ENCODE measurements at regions not wholly inside any gene's neighbourhood (a gene's known extent, or its start where the extent isn't known, plus 50 kb on each side); places are given as distances from the start of the nearest gene placed in this dataset.

DNA sequence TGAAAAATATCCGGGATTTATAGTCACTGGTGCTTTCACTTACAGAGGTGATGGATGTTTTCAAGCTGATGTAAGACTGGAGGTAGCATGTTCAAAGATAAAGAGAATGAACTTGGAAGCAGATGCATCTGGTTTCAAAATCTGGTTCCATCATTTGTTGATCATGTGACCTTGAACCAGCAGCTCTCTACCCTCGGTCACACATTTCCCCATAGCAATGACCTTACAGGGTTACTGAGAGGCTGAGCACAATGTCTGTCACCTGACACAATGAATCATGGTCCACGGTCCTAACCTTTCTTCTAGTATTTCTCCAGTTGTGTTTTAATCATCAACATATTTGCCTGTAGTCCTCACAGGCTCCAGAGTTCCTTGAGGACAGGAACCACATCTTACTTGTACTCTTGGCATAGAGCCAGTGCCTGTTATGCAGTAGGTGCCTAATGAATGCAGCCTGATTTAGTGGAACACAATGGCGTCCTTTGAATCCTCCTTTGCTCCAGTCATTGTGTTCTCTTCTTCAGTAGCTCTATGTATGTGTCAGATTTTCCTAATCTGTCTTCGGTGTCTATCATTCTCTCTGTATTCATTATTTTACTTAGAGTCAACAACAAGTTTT lies 667.3 kb downstream of the PTPRU start:
- no peak for DNase-seq

DNA sequence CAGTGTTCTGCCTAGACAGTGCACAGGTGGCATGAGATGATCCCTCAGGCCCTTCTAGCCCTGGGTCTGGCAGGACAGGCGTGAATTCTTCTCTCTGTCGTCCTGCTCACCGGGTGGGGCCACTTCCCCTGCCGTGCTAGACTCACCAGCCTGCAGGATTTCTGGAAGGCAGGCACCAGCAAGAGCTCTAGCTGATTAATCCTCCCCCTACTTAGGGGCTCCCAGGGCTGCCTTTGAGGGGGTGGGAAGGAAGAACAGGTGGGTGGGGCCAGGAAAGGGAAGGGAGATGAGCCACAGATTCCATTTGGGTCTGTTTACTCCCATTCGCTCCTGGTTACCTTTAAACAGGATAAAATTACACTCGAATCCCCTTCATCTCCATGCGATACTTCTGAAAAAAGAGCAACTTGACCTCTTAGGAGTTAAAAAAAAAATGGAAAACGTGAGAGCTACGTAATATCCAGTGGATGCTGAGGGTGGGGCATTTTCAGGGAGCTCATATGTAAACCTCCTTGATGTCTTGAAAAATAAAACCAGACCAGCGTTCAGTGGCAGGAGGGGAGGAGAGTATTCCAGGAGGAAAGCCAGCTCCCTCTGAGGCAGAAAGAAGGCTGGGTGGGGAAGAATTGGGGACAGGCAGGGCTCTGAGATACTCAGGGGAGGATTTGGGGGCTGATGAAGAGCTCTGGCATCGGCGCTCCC lies 665.5 kb downstream of the PTPRU start:
- DNase-seq = no peak

DNA sequence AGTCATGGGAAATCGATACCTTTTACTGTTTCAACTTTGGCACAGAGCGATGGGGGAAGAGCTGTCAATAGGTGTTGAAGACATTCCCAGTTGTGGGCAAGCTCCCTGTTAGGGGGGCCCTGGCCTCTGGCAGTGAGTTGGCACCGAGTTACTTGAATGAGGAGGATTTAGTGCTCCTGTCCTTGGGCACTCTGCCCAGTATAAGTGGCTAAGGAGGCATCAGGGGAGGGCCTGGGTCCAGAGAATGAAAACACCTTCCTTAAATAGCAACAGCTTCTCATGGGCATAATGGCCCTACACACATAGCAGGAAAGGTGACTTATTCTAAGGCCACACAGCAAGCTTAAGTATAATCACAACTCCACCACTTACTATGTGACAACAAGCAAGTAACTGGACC lies 664.4 kb downstream of the PTPRU start:
- no peak for DNase-seq

DNA sequence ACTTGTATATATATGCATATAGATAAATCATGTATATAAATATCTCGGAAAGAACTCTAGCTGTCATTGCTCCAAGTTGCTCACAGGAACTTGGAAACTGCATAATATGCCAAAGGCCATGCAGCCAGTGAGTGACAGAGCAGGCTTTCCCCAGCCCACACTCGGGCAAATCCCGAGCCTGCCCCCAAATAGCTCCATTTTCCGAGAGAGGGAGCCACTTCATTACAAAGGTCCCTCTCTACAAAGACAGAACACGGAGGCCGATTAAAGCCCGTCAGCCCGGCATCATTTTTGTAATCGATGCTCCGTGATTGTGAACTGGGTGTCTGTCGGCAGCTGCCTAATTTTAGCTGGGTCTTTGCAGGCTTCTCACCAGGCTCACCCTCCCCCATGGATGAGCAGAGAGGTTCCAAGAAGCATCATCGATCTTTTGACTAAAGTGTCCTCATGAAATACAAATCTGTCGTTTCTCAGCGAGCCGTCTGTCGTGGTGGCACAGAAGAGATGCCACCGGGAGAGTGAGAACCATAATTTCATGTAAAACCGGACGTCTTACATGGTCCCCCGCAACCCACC lies 663.9 kb downstream of the PTPRU start:
- DNase-seq = no peak

DNA sequence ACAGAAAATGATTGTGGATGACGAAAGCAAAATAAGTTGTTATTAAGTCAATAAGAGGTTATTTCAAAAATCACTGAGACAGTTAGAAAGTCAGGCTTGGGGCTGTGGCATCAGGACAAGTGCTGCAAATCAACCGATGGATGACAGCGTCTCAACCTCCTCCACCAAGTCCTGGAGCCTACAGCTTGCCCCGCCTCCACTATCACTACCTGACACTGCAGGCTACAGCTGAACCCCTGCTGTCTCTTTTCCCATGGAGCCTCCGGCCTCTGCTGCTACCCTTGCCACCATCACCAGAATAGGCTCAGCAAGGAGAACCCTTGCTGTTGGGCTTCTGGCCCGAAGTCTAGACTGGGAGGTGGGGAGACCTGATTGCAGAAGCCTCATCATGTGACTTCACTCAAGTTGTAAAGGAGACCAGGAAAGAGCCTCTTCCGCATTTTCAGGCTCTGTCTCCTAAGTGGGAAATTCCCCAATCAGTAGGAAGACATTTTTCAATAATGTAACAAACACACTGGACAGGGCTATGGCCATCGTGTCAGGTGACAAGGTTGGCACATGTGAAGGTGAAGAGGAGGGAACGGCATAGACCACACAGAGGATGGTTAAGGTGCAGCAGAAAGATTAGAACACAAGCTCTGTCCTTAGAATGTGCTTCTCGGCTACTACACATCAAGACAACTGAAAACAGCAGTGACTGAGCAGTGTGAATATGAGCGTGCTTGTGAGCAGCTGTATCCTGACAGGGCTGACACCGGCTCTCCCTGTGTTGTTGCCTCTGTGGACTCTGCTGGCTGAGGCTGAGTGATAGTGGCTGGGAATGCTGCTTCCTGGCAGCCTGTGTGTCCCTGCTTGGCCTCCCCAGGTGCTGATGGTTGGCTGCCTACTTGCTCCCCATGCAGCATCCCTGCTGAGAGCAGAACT lies 660.7 kb downstream of the PTPRU start:
- no peak for DNase-seq

DNA sequence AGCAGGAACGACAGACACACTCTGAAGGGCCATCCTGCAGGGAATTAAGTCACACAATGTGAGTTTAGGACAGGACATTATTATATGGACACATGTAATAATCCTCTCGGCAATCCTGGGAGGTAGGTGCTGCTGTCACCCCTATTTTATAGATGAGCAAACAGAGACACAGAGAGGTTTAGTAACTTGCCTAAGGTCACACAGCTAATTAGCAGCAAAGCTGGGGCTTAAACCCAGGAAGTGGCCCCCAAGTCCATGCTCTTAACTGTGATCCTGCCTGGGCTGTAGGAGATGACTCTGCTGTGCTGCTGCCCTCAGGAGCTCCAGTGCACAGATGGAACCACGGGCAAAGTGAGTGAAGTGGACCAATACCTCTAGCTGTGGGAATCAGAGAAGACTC lies 660.0 kb downstream of the PTPRU start:
- DNase-seq = no peak

DNA sequence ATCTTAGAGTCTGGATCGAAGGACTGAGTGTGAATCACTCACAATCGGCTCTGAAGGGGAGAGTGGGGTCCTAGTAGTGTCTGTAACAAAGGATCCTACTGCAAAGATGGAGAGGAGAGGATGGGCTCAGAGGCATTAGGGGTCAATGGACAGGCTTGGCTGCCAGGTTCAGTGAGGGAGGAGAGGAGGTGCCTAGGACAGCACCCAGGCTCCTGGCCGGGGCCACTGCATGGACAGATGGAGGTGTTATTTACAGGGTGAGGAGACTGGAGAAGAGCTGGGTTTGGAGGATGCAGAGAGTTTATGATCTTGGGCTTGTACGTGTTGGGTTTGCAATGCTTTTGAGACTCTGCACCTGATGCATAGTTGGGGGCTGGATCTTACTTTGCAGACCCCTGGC lies 658.9 kb downstream of the PTPRU start:
- DNase-seq = no peak

DNA sequence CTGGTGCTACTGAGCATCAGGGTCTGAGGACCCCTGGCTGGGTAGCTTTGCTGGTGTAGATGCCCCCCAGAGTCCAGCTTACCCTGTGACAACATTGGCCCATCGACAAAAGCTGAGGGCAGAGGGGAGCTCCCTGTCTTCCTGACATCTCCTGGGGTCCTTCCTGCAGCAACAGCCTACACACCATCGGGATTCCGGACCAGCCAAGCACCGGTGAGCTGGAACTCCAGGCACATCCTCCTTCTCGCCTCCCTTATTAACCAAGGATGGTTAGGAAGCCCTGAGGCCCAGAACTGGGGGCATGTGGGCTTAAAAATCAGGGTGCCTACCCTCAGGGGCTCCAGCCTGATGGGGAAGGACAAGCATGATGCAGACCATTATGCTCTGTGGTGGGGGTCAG lies 658.0 kb downstream of the PTPRU start:
- no peak for DNase-seq

DNA sequence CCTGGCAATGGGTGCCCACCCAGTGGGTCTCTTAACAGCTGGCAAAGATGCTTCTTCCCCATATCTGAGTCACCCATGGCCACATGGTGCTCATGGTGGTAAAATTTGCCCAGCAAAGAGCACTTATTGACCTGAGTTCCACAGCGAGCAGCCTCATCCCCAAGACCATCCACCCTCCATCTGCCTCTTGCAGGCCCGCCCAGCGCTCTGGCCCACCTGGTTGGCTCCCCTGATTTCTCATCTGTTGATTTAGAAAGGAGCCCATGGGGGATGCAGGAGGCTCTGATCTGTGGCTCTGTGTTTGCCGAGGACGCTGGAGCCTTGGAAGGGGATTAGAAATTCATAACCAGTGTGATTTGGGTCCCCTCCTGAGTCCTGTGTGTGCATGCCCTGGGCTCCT lies 657.5 kb downstream of the PTPRU start:
- no peak for DNase-seq

DNA sequence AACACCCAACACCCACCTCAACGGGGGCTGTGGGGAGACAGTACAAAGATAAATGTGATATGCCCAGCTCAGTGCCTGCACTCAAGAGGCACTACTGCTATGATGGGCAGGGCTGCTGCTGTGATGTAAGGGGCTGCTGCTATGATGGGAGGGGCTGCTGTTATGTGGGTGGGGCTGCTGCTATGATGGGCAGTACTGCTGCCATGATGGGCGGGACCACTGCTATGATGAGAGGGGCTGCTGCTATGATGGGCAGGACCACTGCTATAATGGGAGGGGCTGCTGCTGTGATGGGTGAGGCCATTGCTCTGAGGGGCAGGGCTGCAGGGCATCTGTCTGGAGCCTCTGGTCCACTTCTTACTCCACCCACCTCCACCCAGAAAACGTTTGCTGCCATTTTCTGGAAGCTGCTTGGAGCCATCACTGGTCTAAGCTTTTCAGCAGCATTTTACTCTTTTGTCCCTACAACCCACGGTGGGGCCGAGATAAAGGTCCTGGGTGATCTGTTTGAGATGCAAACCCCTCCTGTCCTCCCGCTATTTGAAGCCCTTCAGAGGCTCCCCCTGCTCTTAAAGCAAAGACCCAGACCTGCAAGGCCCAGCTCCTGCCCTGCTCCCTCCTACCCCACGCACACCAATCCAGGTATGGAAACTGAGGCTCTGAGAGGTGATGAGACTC lies 656.9 kb downstream of the PTPRU start:
- DNase-seq = no peak

DNA sequence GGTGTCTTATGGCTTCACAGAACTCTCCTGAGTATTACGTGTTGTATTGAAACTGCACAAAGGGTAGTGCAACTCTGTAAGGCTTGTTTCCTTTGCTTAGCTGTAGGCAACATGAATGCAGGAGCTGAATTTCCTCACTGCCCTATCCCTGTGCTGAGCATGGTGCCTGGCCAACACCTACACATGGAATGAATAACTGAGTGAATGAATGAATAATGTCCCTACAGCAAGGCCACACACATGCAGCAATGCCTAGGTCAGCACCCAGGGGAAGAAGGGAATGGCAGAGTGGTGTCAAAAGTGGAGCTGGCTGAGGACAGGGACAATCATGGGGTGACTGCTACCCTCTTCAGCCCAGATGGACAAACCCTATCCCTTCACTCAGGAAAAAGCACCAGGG lies 655.9 kb downstream of the PTPRU start:
- DNase-seq = no peak

DNA sequence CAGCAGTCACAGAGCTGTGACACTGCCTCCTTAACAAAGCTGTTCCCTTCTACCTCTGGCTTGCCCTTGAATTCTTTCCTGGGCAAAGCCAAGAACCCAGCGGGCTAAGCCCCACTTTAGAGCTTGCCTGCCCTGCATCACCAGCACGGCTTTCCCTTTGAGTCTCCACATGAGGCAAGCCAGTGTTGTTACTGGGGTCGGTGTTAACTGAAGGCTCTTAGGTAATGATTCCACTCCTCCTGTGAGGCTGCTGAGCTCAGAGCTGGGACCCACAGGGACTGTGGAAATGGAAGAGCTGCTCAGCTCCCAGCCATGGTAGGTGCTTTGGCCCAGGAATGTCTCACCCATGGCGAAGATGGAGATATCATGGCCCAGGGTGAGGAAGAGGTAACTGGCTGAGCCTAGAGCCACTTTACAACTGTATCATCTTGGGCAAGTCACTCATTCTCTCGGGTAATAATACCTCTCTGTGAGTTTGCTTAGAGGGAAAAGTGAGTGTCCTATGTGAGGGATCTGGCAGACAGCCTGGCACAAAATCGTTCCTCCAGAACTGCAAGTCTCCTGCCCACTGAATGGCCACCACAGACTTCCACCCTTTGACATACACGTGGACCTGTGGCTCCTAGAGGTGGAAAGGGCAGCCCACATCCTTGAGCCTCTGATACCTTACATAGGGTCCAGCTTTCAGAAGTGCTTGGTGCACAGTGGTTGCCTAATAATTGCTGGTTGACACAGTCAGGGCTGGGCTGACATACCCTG lies 654.1 kb downstream of the PTPRU start:
- no peak for DNase-seq

DNA sequence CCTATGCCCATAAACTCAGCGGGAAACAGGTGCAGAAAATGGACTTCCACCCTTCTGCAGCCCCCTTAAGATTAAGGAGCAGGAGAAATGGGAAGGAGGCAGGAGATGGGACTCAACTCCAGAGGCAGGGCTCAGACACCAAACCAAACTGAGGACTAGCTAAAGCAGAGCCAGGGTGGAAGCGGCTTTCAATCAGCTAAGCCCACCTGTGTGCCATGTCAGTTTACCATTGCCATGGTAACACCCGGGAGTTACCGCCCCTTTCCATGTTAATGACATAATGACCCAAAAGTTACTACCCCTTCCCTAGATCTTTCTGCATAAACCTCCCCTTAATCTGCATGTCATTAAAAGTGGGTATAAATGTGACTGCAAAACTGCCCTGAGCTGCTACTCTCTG lies 653.5 kb downstream of the PTPRU start:
- no peak for DNase-seq

DNA sequence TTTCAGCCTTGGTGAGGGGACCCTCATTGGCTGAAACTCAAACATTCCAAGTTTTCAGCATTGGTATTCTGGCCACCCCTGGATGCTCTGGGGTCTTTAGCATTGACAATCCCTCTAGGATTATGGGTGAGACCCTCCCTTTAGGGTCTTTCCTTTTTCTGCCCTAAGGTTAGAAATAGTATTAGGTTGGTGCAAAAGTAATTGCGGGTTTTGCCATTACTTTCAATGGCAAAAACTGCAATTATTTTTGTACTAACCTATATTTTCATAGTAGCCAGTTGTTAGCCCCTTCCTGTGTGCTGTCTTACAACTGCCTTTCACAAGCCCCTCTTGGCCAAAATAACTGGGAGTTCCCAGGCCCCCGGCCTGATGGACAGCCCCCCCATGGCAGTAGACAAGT lies 648.4 kb downstream of the PTPRU start:
- DNase-seq = no peak

DNA sequence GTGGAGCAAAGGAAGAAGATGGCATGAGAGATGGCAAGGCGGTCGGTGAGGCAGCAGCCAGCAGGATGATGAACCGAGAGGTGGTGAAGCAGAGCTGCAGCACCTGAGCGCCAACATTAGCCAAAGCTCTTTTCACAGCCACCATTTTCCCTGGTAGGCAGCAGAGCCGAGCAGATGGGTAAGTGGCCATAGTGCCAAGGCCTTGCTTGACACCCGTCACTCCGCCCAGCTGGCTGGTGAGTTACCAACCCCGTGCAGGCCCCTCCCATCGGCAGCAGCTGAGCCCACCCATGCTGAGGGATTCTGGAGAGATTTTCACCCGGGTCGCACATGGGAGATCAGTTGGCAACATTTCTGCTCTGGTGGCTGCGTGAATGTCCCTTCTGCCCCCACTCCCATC lies 647.7 kb downstream of the PTPRU start:
- no peak for DNase-seq

DNA sequence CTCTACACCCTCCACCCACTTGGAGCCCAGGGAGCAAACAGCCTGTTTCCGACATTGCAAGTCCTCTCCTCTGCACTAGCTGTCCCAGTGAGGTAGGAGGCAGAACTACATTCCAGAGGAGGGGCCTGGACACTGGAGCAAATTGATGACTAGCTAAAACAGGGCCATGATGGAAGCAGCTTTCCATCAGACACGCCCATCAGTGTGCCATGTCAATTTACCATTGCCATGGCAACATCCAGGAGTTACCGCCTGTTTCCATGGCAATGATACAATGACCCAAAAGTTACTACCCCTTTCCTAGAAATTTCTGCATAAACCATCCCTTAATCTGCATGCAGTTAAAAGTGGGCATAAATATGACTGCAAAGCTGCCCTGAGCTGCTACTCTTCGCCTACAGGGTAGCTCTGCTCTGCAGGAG lies 647.1 kb downstream of the PTPRU start:
- no peak for DNase-seq

DNA sequence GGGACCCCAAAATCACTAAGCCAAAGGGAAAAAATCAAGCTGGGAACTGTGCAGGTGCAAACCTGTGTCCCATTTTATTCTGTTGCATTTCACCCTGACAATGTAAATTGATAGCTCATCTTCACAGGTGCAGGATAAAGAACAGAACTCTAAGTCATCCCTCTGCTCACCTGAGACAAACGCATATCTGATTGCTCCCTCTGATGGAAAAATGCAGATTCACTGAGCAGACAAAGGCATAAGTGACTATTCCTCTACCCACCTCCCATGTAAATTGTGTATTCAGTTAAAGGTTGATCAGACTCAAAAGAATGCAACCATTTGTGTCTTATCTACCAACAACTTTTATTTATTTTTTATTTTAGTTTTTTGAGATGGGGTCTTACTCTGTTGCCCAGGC lies 644.2 kb downstream of the PTPRU start:
- DNase-seq = no peak

DNA sequence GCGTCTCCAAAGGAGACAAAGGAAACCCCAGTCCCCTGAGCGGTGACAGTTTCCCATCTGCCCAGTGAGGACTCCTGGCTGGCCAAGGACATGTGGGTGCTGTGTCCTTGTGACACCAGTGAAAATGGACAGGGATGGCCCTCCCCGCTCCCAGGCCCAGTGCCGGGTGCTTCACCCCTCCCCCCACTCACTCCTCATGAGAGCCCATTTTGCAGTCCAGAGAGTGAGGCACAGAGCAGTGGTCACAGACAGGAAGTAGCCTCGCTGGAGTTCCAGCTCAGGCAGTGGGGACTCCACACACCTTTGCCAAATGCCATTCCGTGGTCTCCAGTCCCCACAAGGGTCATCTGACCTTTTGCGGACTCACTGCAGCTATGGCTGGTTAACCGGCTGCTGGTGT lies 642.9 kb downstream of the PTPRU start:
- no peak for DNase-seq

DNA sequence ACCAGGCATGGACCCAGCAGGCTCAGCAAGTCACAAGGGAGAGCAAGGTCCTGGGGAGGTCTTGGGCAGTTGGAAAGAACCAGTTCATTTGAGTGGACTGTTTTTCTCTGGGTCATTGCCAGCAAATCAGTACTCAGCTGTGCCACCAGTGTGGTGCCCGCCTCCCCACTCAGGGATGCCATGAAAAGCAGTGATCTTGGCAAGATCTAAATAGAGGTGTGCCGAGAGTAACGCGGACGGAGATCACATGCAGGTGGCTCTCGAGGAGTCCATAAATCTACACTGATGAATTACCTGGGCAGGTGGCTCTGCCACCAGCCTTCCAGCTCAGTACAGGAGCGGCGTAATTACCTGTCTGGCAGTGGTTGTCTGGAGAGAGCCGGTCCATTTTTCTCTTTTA lies 642.2 kb downstream of the PTPRU start:
- no peak for DNase-seq

DNA sequence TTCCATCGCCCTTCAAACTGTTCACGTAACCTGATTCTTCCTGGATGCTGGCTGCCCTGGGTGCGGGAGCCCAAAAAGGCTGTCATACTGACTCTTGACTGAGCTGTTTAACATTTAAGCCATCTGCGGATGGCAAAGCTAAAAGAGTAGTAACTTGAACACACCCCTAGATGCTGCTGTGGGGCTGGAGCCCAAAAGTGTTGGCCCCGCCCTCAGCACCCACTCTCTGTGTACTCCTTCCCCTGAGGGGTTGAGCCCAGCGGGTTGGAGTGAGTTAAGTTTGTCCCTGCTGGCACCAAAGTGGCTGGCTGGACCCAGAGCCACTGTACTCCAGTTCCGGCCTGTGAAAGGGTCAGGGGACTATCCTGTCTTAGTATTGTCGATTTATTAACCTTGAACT lies 640.6 kb downstream of the PTPRU start:
- DNase-seq = no peak

DNA sequence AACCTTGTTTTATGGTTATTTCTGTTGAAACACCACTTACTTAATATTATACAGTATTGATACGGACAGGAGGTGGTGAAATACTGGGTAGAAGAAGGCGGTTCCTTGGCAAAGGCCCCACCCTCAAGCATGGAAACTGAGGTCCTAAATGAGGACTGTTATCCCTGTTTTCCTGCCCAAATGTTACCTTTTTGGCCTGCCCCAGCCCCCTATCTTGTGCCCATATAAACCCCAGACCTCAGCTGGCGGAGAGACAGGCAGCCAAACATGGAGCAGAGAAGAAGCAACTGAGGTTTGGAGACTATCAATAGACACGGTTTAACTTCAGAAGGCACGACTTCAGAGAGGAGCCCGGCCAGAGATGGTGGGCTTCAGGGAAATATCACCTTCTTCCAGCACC lies 640.1 kb downstream of the PTPRU start:
- no peak for DNase-seq

DNA sequence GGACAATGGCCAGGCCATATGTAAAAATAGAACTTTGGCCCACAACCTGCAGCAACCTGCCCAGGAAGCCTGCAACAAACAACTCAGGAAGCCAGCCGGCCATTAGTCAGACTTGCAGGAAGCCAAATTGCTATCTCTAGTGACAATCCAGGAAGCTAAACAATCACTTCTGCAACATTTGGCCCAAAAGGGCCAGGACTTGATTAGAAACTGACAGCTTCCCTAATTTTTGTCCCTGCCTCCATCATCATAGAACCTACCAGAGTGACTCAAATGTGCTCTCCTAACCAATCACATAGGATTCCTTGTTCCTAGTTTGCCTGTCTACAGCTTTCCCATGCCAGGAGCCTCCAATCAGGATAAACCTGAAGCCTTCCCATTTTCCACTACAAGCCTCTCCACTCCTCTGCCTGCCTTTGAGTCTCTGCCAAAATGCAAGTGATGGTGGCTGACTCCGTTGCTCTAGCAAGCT lies 639.3 kb downstream of the PTPRU start:
- no peak for DNase-seq

Measured in CD4-positive, alpha-beta T cell treated with Interleukin-1 beta for 1 hour (primary cell).